ENCODE measurements at regions not wholly inside any gene's neighbourhood (a gene's known extent, or its start where the extent isn't known, plus 50 kb on each side); places are given as distances from the start of the nearest gene placed in this dataset.
"Not testable (repeated sequence)": the region's sequence is repeated elsewhere in the genome, so short reads cannot be mapped to it uniquely, and the experiment has no call there.

DNA sequence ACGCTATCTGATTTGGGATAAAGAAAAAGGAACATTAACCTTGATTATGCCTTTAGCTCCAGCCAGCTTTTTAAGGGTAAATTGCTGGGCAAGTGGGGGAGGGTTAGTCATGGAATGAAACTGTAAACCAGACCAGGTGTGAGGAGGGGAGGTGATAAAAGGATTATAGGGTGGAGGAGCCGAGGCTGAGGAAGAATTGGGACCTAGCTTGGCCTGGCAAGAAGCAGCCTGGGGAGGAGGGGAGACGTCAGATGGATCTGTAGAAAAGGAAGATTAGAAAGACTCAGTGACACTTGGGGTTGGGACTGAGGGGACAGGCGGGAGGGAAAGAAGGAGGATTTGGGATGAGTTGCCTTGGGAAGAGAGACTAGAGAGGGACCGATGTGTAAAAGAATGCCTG, 590.8 kb upstream of the MDGA2 start:
- DNase-seq (ENCODE audit: low read depth), result not testable (repeated sequence)

DNA sequence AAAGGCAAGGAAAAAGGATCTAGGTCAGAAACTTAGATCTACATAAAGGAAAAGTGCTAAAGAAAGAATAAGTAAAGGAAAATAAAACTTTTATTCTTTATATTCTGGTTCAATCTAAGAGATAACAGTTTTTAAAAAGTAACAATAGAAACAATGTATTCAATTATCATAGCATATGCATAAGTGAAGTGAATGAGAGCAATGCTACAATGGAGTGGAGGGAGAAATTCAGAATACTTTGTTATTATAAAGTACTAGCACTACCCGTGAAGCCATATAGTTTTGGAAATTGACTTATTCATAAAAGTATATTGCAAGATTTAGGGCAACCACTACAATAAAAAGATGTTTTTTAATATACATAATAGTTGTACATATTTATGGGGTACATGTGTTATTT, 586.0 kb upstream of the MDGA2 start:
- no peak for DNase-seq (ENCODE audit: low read depth)

- DNase-seq (ENCODE audit: low read depth), result not testable (repeated sequence)
These were observed 585.2 kb upstream of the MDGA2 start for GRCh38 chr14:48260394-48261295.

- not testable (repeated sequence) for DNase-seq (ENCODE audit: low read depth)
These were observed 584.5 kb upstream of the MDGA2 start for GRCh38 chr14:48259876-48260275.

GRCh38 chr14:48259232-48259631, 583.8 kb upstream of the MDGA2 start:
- DNase-seq (ENCODE audit: low read depth), result not testable (repeated sequence)

DNA sequence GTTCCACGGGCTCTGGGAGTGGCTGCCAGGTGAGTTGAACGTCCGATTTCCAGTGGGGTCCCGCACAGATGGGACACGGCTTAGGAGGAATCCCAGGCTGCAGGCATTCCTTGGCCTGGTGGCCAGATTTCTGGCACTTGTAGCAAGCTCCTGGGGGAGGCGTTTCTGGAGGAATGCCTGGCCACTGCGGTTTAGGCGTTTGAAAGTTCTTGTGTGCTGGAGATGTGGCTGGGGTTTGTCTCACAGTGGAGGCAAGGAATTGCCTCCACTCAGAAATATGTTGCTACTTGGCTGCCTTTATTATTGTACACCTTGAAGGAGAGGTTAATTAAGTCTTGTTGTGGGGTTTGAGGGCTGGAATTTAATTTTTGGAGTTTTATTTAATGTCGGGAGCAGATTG, 583.3 kb upstream of the MDGA2 start:
- not testable (repeated sequence) for DNase-seq (ENCODE audit: low read depth)

DNA sequence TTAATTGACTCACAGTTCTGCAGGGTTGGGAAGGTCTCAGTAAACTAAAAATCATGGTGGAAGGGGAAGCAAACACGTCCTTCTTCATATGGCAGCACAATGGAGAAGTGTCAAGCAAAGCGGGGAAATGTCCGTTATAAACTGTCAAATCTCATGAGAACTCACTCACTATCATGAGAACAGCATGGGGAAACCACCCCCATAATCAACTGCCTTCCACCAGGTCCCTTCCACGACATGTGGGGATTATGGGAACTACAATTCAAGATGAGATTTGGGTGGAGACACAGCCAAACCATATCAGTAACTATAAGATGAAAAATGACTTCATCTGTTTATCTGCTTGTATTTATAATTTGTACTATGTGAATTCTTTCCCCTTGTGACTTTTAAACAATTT, 577.6 kb upstream of the MDGA2 start:
- DNase-seq (ENCODE audit: low read depth), result no peak

- DNase-seq (ENCODE audit: low read depth), result no peak
These were observed 575.9 kb upstream of the MDGA2 start for GRCh38 chr14:48251290-48251689.

GRCh38 chr14:48250575-48250974, 575.2 kb upstream of the MDGA2 start:
- DNase-seq (ENCODE audit: low read depth), result no peak

GRCh38 chr14:48247977-48248376, 572.6 kb upstream of the MDGA2 start:
- DNase-seq (ENCODE audit: low read depth), result no peak

DNA sequence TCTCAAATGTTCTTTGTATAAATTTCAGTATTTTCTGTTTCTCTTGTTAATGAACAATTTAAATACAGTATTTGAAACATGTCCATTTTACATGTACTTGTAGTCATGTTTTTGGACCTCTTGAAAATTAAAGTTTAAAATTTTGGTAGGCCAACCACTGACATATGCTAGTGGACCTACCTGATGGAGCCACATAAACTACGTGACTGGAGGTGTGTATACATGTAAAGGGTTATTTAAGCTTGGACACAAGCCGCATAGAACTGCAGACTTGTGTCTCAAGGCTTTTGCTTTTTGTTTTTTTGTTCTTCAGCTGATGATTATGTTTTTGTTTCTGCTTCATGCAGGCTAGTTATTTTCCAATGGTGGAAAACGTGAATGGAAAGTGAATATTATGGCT, 568.5 kb upstream of the MDGA2 start:
- DNase-seq (ENCODE audit: low read depth), result no peak

DNA sequence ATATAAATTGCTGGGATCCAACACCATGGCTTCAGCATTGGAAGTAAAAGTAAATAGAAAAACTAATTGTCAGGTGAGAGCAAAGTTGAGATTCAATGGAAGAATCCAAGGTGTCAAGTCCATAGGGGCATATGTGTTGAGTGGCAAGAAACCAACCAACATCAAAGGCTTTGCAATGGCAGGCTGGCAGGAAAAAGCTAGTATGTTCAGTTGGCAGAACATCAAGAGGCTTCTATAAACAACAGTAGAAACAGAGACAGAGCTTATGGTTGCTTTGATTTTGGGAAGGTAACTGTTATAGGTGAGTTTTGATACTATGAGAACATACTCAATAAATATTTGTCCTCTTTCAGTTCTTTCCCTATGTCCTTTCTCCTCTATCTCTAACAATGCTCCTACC, 553.7 kb upstream of the MDGA2 start:
- no peak for DNase-seq (ENCODE audit: low read depth)

DNA sequence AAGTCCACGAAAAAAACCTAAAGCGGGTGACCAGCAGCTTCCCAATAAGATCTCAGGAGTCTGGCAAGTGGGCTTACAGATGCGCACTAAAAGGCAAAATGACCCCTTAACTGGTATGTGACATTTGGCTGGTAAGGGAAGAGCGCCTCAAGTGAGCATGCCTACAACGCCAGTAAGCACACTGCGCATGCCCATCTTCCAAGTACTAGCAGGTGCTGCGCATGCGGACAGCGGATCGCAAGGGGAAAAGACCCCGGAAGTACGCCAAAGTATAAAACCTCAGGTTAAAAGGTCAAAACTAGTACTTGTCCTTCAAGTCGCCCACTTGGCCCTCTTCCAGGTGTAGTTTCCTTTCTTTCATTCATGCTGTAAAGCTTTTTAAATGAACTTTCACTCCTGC, 518.5 kb upstream of the MDGA2 start:
- DNase-seq (ENCODE audit: low read depth), result no peak

DNA sequence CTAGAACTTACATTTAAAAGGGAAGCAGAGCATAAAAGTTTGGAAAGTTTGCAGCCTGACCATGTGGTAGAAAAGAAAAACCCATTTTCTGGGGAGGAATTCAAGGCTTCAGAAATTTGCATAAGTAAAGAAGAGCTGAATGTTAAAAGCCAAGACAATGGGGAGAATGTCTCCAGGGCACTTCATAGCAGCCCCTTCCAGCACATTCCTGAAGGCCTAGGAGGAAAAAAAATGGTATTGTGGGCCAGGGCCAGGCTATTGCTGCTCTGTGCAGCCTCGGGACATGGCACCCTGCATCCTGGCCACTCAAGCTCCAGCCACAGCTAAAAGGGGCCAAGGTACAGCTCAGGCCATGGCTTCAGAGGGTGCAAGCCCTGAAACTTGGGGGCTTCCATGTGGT, 474.2 kb upstream of the MDGA2 start:
- not testable (repeated sequence) for DNase-seq (ENCODE audit: low read depth)

DNA sequence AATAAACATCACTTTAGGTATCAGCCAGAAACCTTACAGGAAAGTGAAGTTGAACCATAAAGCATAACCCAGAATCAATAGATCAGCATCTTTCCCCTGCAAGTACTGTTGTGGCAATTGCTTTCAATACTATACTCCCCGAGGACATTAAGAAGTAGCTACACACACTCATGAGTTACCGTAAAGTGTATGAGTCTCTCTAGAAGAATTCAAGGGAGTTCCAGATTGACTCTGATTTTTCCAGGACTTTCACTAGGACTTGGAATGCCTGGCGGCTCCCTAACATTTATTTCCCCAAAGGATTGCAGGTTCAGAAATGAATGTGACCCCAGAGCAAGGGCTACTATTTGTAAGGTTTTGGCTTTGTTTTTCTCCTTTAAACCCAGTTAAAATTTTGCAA, 465.4 kb upstream of the MDGA2 start:
- DNase-seq (ENCODE audit: low read depth), result peak; percentile 66

DNA sequence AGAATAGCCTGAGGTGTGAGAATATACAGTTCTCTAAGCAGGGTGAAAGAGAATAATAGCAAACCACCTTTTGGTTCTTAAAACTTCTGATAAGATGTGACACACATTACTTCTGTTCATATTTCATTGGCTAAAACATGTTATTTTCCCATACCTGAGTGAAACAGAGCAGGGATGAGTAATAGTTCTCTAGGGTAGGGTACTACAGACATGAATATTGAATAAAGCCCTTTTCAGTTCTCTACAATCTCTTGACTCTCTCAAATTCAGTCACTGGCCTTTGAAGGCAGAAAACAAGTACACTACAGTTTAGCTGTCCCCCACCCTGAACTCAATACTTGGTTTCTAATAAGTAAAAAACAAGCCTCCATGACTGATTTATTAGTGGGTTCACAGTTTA, 454.1 kb upstream of the MDGA2 start:
- no peak for DNase-seq (ENCODE audit: low read depth)

GRCh38 chr14:48127674-48128073, 452.3 kb upstream of the MDGA2 start:
- DNase-seq (ENCODE audit: low read depth), result no peak

- no peak for DNase-seq (ENCODE audit: low read depth)
These were observed 450.2 kb upstream of the MDGA2 start for GRCh38 chr14:48125654-48126053.

DNA sequence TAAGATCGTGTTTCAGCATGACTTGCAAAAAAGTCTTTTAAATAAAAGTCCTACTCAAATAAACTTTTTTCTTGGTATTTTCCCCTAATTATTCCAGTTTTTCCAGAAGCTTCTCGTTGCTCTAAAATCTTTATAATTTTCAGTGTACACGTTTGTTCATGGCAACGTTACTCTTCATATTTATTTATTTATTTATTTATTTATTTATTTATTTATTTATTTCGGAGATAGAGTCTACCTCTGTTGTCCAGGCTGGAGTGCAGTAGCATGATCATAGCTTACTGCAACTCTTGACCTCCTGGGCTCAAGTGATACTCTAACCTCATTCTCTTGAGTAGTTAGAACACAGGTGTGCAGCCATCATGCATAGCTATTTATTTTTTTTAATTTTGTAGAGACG, 438.3 kb upstream of the MDGA2 start:
- no peak for DNase-seq (ENCODE audit: low read depth)

DNA sequence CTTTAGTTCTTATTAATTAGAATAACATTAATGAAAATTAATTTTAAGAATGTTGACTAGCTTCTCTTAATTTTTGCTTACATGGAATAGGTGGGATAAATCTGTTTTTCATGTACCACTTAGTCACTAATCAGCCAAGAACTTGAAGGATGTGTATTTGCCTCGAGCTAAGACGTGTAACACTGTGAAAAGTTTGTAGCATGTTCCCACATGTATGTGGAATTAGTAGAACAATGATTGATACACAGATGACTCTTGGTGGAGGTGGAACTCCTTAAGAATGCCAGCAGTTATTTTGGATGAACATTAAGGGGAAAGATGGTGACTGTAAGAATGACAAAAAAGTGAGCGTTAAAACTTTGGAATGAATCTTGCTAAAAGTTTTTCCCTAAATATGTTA, 435.7 kb upstream of the MDGA2 start:
- DNase-seq (ENCODE audit: low read depth), result no peak

- no peak for DNase-seq (ENCODE audit: low read depth)
These were observed 432.2 kb upstream of the MDGA2 start for GRCh38 chr14:48107646-48108045.

- DNase-seq (ENCODE audit: low read depth), result no peak
These were observed 421.5 kb upstream of the MDGA2 start for GRCh38 chr14:48096897-48097296.

- no peak for DNase-seq (ENCODE audit: low read depth)
These were observed 411.1 kb upstream of the MDGA2 start for GRCh38 chr14:48086516-48086915.

- no peak for DNase-seq (ENCODE audit: low read depth)
These were observed 400.1 kb upstream of the MDGA2 start for GRCh38 chr14:48075487-48075886.
